GM20000 (cell line): ENCODE measurements at regions not wholly inside any gene's neighbourhood (a gene's known extent, or its start where the extent isn't known, plus 50 kb on each side); places are given as distances from the start of the nearest gene placed in this dataset.

Experiments
- DNase-seq: peaks from one replicate; pipeline ENCODE4 v3.0.0; 2012; ENCODE audit warnings: low spot score
- TF ChIP-seq, protein P1 (sequence below): IDR thresholded peaks from 2 replicates; pipeline ENCODE4 v1.5.1; 2012; ENCODE audit warnings: mild to moderate bottlenecking, control low read depth; ENCODE audit errors: extremely low read depth, missing control alignments

DNA sequence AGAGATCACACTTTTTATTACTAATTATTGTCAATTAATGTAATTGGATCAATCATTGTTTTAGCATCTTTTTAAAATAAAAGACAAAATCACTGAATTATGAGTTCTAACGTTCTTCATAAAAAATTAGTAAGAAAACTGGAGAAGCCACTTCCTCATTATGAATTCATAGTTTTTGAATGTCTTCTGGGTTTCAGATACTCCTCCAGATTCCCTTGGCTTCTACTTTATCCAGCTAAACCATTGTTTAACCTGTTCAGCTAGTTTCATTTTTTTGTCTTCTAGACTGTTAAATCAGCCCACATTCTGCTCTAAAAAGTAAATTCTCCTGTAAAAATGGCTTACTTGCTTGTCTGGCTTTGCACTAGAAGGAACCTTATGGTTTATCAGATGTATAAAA is 753.4 kb upstream of the ACVR2A start:
- TF ChIP-seq, protein P1, sequence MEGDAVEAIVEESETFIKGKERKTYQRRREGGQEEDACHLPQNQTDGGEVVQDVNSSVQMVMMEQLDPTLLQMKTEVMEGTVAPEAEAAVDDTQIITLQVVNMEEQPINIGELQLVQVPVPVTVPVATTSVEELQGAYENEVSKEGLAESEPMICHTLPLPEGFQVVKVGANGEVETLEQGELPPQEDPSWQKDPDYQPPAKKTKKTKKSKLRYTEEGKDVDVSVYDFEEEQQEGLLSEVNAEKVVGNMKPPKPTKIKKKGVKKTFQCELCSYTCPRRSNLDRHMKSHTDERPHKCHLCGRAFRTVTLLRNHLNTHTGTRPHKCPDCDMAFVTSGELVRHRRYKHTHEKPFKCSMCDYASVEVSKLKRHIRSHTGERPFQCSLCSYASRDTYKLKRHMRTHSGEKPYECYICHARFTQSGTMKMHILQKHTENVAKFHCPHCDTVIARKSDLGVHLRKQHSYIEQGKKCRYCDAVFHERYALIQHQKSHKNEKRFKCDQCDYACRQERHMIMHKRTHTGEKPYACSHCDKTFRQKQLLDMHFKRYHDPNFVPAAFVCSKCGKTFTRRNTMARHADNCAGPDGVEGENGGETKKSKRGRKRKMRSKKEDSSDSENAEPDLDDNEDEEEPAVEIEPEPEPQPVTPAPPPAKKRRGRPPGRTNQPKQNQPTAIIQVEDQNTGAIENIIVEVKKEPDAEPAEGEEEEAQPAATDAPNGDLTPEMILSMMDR, result no peak
- no peak for DNase-seq

DNA sequence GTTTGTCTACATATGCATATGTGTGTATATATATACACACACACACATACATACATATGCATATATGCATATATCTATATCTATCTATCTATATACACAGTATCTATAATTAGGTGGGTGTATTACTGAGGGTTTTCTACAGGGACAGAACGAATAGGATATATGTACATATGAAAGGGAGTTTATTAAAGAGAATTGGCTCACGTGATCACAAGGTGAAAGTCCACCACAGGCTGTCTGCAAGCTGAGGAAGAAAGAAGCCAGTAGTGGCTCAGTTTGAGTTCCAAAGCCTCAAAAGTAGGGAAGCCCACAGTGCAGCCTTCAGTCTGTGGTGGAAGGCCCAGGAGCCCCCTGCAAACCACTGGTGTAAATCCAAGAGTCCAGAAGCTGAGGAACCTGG is 756.0 kb upstream of the ACVR2A start:
- TF ChIP-seq, protein P1, result no peak
- DNase-seq, result no peak

DNA sequence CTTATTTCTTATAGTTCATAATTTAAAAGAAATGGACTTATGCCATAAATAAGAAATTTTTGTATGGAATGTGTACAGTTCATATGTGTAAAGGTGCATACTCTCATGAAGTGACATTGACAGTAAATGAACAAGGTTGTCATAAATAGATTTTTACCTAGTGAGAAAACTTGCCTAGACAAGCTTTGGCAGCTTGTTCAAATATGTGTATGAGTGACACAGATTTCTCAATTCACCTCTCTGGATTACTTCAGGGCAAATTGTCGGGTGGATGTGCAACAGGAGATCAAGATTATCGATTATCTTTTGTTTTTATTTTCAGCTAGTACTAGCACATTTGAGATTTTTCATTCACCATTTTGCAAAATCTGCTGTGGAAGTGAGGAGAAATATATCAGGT is 758.1 kb upstream of the ACVR2A start:
- no peak for DNase-seq
- TF ChIP-seq, protein P1, result no peak

DNA sequence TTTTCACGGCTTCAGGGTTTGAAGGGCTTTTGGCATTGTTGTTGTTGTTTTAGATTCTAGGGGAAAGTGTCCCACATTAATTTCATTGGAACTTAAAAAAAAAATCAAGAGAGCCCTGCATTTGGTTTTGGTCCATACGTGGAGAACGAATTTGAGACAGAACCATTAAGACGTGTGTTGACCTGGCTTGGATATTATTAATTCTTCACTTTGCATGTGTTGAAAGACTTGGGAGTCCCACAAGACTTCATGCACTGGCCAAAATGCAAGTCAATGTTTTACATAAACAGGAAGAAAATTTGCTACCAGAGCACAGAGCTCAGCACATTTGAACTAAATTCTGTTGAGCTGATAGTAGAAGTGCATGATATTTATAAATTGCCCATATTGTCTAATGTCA is 761.2 kb upstream of the ACVR2A start:
- TF ChIP-seq, protein P1, result no peak
- DNase-seq, result no peak

DNA sequence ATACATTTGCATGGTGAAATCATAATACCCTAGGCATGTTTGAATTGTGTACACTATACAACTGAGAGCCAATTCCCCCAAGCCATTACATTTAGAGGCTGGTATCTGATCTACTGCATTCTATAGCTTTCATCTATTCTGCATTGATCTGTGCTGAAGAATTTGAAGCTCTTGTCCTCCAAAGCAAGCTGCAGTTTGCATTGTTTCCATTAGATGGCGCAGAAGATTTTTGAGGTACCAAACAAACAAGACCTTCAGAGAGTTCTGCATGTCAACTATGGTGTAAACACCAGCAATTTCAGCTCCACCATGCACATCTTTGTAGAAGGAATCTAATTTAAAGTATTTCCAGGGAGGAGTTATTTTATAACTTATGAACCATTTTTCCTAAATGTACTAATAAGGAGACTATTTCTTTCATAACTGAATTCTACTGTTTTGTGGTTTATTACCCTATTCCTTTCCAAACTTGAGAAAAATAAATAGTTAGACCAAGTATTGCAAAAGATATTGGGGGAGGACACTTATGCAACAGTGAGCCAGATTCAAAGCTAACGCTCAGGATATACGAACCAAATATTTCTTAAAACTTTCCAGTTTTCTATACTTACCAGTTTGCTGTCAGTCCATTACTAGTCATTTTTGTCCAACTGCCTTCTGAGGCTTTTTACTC is 761.8 kb upstream of the ACVR2A start:
- TF ChIP-seq, protein P1, result peak; percentile 82
- DNase-seq, result peak; percentile 39

DNA sequence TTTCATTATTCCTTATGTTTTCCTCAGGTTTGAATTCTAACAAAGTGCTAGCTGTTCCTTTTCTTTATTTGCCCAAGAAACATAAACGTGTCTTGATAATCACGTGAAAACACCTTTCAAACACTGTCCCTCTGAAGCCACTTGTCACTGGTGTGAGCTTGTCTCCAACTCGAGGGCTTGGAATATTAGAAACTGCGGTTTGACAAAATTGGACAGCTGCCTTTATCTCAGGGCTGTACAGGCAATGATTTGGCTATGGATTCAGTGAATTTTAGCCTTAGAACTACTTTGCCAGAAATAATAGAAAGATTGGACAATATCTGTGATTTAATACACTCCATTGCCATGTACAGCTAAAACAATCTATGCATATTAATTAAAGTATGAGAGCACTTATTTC is 763.0 kb upstream of the ACVR2A start:
- TF ChIP-seq, protein P1, result no peak
- DNase-seq, result no peak

DNA sequence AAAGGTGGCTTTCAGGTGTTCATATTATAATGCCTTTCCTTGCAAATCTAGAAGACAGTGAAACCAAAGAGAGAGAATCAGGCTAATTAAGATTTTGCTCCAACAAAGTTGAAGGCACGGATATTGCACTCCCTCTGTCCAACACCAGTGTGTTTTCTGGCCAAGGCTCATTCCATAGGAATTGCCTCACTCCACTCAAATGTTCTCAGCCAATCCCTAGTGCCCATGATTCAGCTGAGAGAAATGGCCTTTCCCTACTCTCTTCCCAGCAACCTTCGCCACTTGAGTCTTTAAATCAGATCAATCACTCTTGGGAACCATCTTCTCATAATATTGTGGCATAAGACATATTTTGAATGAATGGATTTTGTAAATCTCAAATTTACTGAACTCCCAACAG is 768.2 kb upstream of the ACVR2A start:
- TF ChIP-seq, protein P1, result no peak
- DNase-seq, result no peak
